ENCODE measurements at regions not wholly inside any gene's neighbourhood (a gene's known extent, or its start where the extent isn't known, plus 50 kb on each side); places are given as distances from the start of the nearest gene placed in this dataset.

DNA sequence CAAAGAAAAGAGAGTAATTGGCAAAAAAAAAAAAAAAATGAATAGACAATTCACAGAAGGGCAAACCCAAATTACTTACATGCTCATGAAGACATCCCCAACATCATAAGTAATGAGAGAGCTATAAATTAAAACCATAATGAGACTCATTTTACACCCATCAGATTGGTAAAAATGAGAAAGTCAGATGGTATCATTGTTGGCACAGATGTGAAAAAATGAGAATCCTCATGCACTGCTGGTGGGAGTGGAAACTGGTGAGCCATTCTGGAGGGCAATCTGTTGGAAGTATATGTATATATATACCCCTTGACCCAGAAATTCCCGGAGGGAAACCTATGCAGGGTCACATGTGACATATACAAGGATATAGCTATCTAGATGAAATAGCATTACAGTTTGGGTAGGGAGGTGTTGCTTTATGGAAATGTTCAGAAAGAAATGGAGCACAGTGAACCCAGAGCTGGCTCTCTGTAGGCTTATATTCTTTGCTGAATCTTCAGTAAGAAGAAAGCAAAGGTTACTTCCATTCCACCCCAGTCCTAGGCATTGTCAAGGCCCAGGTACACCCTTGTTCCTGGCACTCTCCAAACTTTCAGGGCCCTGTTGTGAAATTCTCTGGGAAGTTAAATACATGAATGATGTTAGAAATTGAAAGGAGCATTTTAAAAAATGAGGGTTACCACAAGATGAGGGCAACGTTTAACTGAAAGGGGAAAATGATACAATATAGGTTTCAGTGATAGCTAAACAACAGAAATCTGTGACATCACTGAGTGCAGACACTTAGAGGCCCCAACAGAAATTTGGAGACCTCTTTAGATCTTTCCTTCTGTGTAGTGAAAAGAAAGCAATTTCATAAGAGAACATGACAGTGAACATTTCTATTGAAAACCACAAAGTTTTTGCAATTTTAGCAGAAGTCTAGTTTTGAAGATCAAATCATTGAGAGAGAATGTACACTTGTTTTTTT is 132.7 kb upstream of the TPRG1 start:
- TF ChIP-seq BHLHE40 (IDR thresholded peaks at IDR 0.05; ENCODE audit: low read length) (no peak), UBTF (CRISPR knock-in tag; IDR thresholded peaks at IDR 0.05) (no peak), PITX1 (CRISPR knock-in tag; IDR thresholded peaks at IDR 0.05) (no peak), SP2 (CRISPR knock-in tag; IDR thresholded peaks at IDR 0.05) (no peak), ZZZ3 (CRISPR knock-in tag; IDR thresholded peaks at IDR 0.05; ENCODE audit: borderline replicate concordance) (no peak), SOX6 (IDR thresholded peaks at IDR 0.05) (no peak), SOX6 (CRISPR knock-in tag; IDR thresholded peaks at IDR 0.05) (no peak), EP300 (IDR thresholded peaks at IDR 0.05; ENCODE audit: low read depth in 2 of 2, low read length in 2 of 2) (no peak), EP300 (CRISPR knock-in tag; IDR thresholded peaks at IDR 0.05; ENCODE audit: borderline replicate concordance) (no peak), HNF4A (CRISPR knock-in tag; IDR thresholded peaks at IDR 0.05) (no peak), SKIL (CRISPR knock-in tag; IDR thresholded peaks at IDR 0.05; ENCODE audit: borderline replicate concordance) (no peak), ZNF740 (CRISPR knock-in tag; IDR thresholded peaks at IDR 0.05) (no peak), ZNF121 (CRISPR knock-in tag; IDR thresholded peaks at IDR 0.05) (no peak), TCF7L2 (IDR thresholded peaks at IDR 0.05; ENCODE audit: low read depth, low read length) (no peak)
- TF ChIP-seq, protein P1, sequence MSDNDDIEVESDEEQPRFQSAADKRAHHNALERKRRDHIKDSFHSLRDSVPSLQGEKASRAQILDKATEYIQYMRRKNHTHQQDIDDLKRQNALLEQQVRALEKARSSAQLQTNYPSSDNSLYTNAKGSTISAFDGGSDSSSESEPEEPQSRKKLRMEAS (IDR thresholded peaks at IDR 0.05) = no peak
